ENCODE measurements at regions not wholly inside any gene's neighbourhood (a gene's known extent, or its start where the extent isn't known, plus 50 kb on each side); places are given as distances from the start of the nearest gene placed in this dataset.

DNA sequence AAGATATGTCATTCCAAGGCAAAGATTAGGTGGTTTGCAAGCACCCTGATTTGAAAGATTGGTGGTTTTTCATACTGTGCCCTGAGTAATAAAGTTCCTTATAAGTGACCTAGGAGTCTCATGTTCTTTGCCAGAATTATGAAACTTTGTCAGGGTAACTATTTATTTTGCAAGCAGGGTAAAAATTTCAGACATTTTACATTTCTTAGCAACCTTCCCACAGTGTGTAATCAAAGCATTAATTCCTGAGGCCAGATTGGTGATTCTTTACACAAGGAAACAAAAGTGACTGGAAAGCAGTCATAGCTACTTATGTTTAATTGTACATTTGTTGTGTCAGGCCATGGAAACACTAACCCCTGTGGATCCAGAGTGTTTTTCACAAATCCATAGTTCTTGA is 998.0 kb upstream of the B3GALT2 start:
- H3K27ac ChIP-seq (ENCODE audit: low read length) = no peak overlapping the region
- no peak overlapping the region for H3K4me2 ChIP-seq (ENCODE audit: insufficient read depth, low read length)
- TF ChIP-seq CTCF (IDR thresholded peaks at IDR 0.05; ENCODE audit: borderline replicate concordance, extremely low read depth, low read length, poor library complexity, severe bottlenecking) = no peak
- no peak for TF ChIP-seq EZH2 (IDR thresholded peaks at IDR 0.05; ENCODE audit: borderline replicate concordance, low read depth, low read length, severe bottlenecking)
- no peaks in the 10 kb centered on the region for H3K9me3 ChIP-seq (ENCODE audit: insufficient read depth, low read length, severe bottlenecking)
- H3K27me3 ChIP-seq (ENCODE audit: insufficient read depth, low read length, poor library complexity) = no peaks in the 10 kb centered on the region
- H2AFZ ChIP-seq (ENCODE audit: low read depth, low read length) = no peak overlapping the region
- H3K4me3 ChIP-seq (ENCODE audit: low read depth in 1 of 2, low read length in 2 of 2) = no peak overlapping the region
- H3K9ac ChIP-seq (ENCODE audit: low read depth, low read length) = no peak overlapping the region
- no peaks in the 10 kb centered on the region for H3K4me1 ChIP-seq (ENCODE audit: insufficient read depth, low read length)
- no peaks in the 10 kb centered on the region for H3K36me3 ChIP-seq (ENCODE audit: insufficient read depth, low read length)
- ATAC-seq (ENCODE audit: insufficient read depth, low read depth) = no peak
- no peaks in the 10 kb centered on the region for H4K20me1 ChIP-seq (ENCODE audit: insufficient read depth, low read length)
- no peaks in the 10 kb centered on the region for H3K79me2 ChIP-seq (ENCODE audit: insufficient read depth, low read length)
- DNase-seq = no peak

- TF ChIP-seq CTCF (IDR thresholded peaks at IDR 0.05; ENCODE audit: borderline replicate concordance, extremely low read depth, low read length, poor library complexity, severe bottlenecking) (no peak), EZH2 (IDR thresholded peaks at IDR 0.05; ENCODE audit: borderline replicate concordance, low read depth, low read length, severe bottlenecking) (no peak)
- Histone ChIP-seq H3K4me1 (ENCODE audit: insufficient read depth, low read length) (no peaks in the 10 kb centered on the region), H3K36me3 (ENCODE audit: insufficient read depth, low read length) (no peaks in the 10 kb centered on the region), H3K9me3 (ENCODE audit: insufficient read depth, low read length, severe bottlenecking) (no peaks in the 10 kb centered on the region), H3K27me3 (ENCODE audit: insufficient read depth, low read length, poor library complexity) (no peaks in the 10 kb centered on the region), H4K20me1 (ENCODE audit: insufficient read depth, low read length) (no peaks in the 10 kb centered on the region), H2AFZ (ENCODE audit: low read depth, low read length) (no peak overlapping the region), H3K4me2 (ENCODE audit: insufficient read depth, low read length) (no peak overlapping the region), H3K79me2 (ENCODE audit: insufficient read depth, low read length) (no peaks in the 10 kb centered on the region), H3K9ac (ENCODE audit: low read depth, low read length) (no peak overlapping the region), H3K27ac (ENCODE audit: low read length) (no peak overlapping the region), H3K4me3 (ENCODE audit: low read depth in 1 of 2, low read length in 2 of 2) (no peak overlapping the region)
- ATAC-seq (ENCODE audit: insufficient read depth, low read depth) (no peak), DNase-seq (no peak)
Observed at GRCh38 chr1:194181845-194182244, 995.4 kb upstream of the B3GALT2 start.

DNA sequence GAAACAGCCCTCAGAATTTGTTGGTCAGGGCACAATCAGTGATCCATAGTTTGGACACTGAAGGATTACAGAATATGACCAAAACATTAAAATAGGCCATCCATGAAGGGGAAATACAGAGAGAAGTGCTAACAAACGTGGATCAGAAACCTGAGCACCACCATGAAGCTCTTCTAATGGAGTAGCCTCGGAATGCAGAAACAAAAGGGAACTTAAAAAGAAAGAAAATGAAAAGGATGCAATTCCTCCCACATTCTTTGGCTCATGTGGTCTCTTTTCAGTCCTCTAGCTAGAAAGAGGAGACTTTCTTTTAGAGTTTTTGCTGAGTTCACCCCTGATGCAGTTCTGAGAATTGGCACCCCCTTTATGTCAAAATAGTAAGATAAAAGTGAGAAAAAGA is 989.8 kb upstream of the B3GALT2 start:
- DNase-seq (no peak), ATAC-seq (ENCODE audit: insufficient read depth, low read depth) (no peak)
- H3K4me3 ChIP-seq (ENCODE audit: low read depth in 1 of 2, low read length in 2 of 2) = no peak overlapping the region
- no peaks in the 10 kb centered on the region for H3K27me3 ChIP-seq (ENCODE audit: insufficient read depth, low read length, poor library complexity)
- no peaks in the 10 kb centered on the region for H3K79me2 ChIP-seq (ENCODE audit: insufficient read depth, low read length)
- no peak overlapping the region for H3K9ac ChIP-seq (ENCODE audit: low read depth, low read length)
- H3K27ac ChIP-seq (ENCODE audit: low read length) = no peak overlapping the region
- no peak overlapping the region for H3K4me2 ChIP-seq (ENCODE audit: insufficient read depth, low read length)
- no peaks in the 10 kb centered on the region for H3K36me3 ChIP-seq (ENCODE audit: insufficient read depth, low read length)
- TF ChIP-seq CTCF (IDR thresholded peaks at IDR 0.05; ENCODE audit: borderline replicate concordance, extremely low read depth, low read length, poor library complexity, severe bottlenecking) (no peak), EZH2 (IDR thresholded peaks at IDR 0.05; ENCODE audit: borderline replicate concordance, low read depth, low read length, severe bottlenecking) (no peak)
- no peaks in the 10 kb centered on the region for H3K9me3 ChIP-seq (ENCODE audit: insufficient read depth, low read length, severe bottlenecking)
- H2AFZ ChIP-seq (ENCODE audit: low read depth, low read length) = no peak overlapping the region
- no peaks in the 10 kb centered on the region for H3K4me1 ChIP-seq (ENCODE audit: insufficient read depth, low read length)
- no peaks in the 10 kb centered on the region for H4K20me1 ChIP-seq (ENCODE audit: insufficient read depth, low read length)

GRCh38 chr1:194175251-194175650 is 988.8 kb upstream of the B3GALT2 start:
- ATAC-seq (ENCODE audit: insufficient read depth, low read depth) (no peak), DNase-seq (no peak)
- H3K27ac ChIP-seq (ENCODE audit: low read length) = no peak overlapping the region
- H3K79me2 ChIP-seq (ENCODE audit: insufficient read depth, low read length) = no peaks in the 10 kb centered on the region
- no peak overlapping the region for H3K4me2 ChIP-seq (ENCODE audit: insufficient read depth, low read length)
- H3K9ac ChIP-seq (ENCODE audit: low read depth, low read length) = no peak overlapping the region
- H3K27me3 ChIP-seq (ENCODE audit: insufficient read depth, low read length, poor library complexity) = no peaks in the 10 kb centered on the region
- TF ChIP-seq EZH2 (IDR thresholded peaks at IDR 0.05; ENCODE audit: borderline replicate concordance, low read depth, low read length, severe bottlenecking) (no peak), CTCF (IDR thresholded peaks at IDR 0.05; ENCODE audit: borderline replicate concordance, extremely low read depth, low read length, poor library complexity, severe bottlenecking) (no peak)
- no peak overlapping the region for H2AFZ ChIP-seq (ENCODE audit: low read depth, low read length)
- no peak overlapping the region for H3K4me3 ChIP-seq (ENCODE audit: low read depth in 1 of 2, low read length in 2 of 2)
- no peaks in the 10 kb centered on the region for H3K36me3 ChIP-seq (ENCODE audit: insufficient read depth, low read length)
- no peaks in the 10 kb centered on the region for H3K4me1 ChIP-seq (ENCODE audit: insufficient read depth, low read length)
- H4K20me1 ChIP-seq (ENCODE audit: insufficient read depth, low read length) = no peaks in the 10 kb centered on the region
- H3K9me3 ChIP-seq (ENCODE audit: insufficient read depth, low read length, severe bottlenecking) = no peaks in the 10 kb centered on the region
